PC-9 (cell line): ENCODE measurements at regions not wholly inside any gene's neighbourhood (a gene's known extent, or its start where the extent isn't known, plus 50 kb on each side); places are given as distances from the start of the nearest gene placed in this dataset.

Experiments used
- BruUV-seq: library from RNA; stranded (reverse); fragments of 400-500 nt; replicated peaks from 2 replicates; lab custom pipeline; 2021; lab: Mats Ljungman, UMichigan
- CTCF ChIA-PET: fragments of 300-600 bp; sonication (Branson Sonifier 250); formaldehyde crosslinking; loops from one replicate; lab custom pipeline; 2022; ENCODE audit warnings: antibody characterized with exemption; lab: Charles Lee
- POLR2A ChIA-PET: fragments of 300-600 bp; sonication (Branson Sonifier 250); formaldehyde crosslinking; loops from one replicate; lab custom pipeline; 2022; ENCODE audit warnings: antibody characterized with exemption; ENCODE audit not compliant: unreplicated experiment; lab: Charles Lee
- DNase-seq, 2 experiments: peaks; one replicate each; pipeline versions ENCODE4 v3.0.0 to v3.0.0-alpha.2; 2015 to 2022; ENCODE audit warnings: mixed read lengths in 1 of 2
- H2AFZ ChIP-seq: fragments of 200-600 bp; sonication (generic); 2 replicates; pipeline ENCODE4 v1.8.1; 2017; ENCODE audit warnings: antibody characterized with exemption
- H3F3A ChIP-seq: fragments of 200-600 bp; sonication (generic); 2 replicates; pipeline ENCODE4 v1.8.1; 2017; ENCODE audit warnings: antibody characterized with exemption, mild to moderate bottlenecking, low read depth; ENCODE audit not compliant: insufficient read depth
- H3K27ac ChIP-seq: fragments of 200-600 bp; sonication (generic); 2 replicates; pipeline ENCODE4 v1.6.1; 2016; ENCODE audit warnings: mixed run types
- H3K27me3 ChIP-seq: fragments of 200-600 bp; sonication (generic); 2 replicates; pipeline ENCODE4 v1.6.1; 2016; ENCODE audit warnings: low read depth, mixed run types; ENCODE audit not compliant: insufficient read depth
- H3K36me3 ChIP-seq: fragments of 200-600 bp; sonication (generic); 2 replicates; pipeline ENCODE4 v1.6.1; 2016; ENCODE audit warnings: low read depth, mixed run types
- H3K4me1 ChIP-seq: fragments of 200-600 bp; sonication (generic); replicated peaks from 2 replicates; pipeline ENCODE4 v1.6.1; 2016; ENCODE audit warnings: mixed run types; ENCODE audit not compliant: insufficient read depth
- H3K4me2 ChIP-seq: fragments of 200-600 bp; sonication (generic); 2 replicates; pipeline ENCODE4 v1.6.1; 2017; ENCODE audit warnings: mixed run types
- H3K4me3 ChIP-seq: fragments of 200-600 bp; sonication (generic); 2 replicates; pipeline ENCODE4 v1.6.1; 2016; ENCODE audit warnings: mixed run types
- H3K79me2 ChIP-seq: fragments of 200-600 bp; sonication (generic); 2 replicates; pipeline ENCODE4 v1.6.1; 2017; ENCODE audit warnings: low read depth, mixed run types
- H3K9me2 ChIP-seq: fragments of 200-600 bp; sonication (generic); 2 replicates; pipeline ENCODE4 v1.8.1; 2017; ENCODE audit warnings: mild to moderate bottlenecking; ENCODE audit not compliant: insufficient read depth
- H3K9me3 ChIP-seq: fragments of 200-600 bp; sonication (generic); 2 replicates; pipeline ENCODE4 v1.8.1; 2016; ENCODE audit warnings: low read depth; ENCODE audit not compliant: insufficient read depth
- H4K20me1 ChIP-seq: fragments of 200-600 bp; sonication (generic); 2 replicates; pipeline ENCODE4 v1.8.1; 2017; ENCODE audit not compliant: insufficient read depth
- CTCF ChIP-seq: fragments of 200-600 bp; sonication (generic); conservative IDR thresholded peaks from 2 replicates; pipeline ENCODE4 v1.6.1; 2017; ENCODE audit warnings: mixed run types, antibody characterized with exemption, mild to moderate bottlenecking, moderate library complexity
- EZH2 ChIP-seq: fragments of 200-600 bp; sonication (generic); IDR thresholded peaks from 2 replicates; pipeline ENCODE4 v1.8.0; 2017; ENCODE audit warnings: antibody characterized with exemption, low read depth
- intact Hi-C: fragments of 100-400 bp; cut with micrococcal nuclease; formaldehyde crosslinking; loops from one replicate; pipeline ENCODE4 v1.10.0; 2022; ENCODE audit not compliant: unreplicated experiment

GRCh38 chr7:22008683-22009082 lies 63.0 kb upstream of the CDCA7L start:
- ChIA-PET CTCF (no interaction called here), POLR2A (no interaction called here)
- Histone ChIP-seq H4K20me1 (no peaks in the 10 kb centered on the region), H3K79me2 (no peaks in the 10 kb centered on the region), H3F3A (no peaks in the 10 kb centered on the region), H3K9me2 (no peaks in the 10 kb centered on the region; the same call in 1 of the 2 replicates), H3K4me1 (no peaks in the 10 kb centered on the region), H3K4me2 (0 out of 2 replicates have a peak overlapping the region, but pooled peaks have one; percentile 3), H3K4me3 (no peak overlapping the region), H3K9me3 (no peaks in the 10 kb centered on the region), H3K36me3 (no peaks in the 10 kb centered on the region), H3K27ac (no peak overlapping the region), H2AFZ (no peak overlapping the region), H3K27me3 (peaks cover 69% of the 10 kb centered on the region)
- TF ChIP-seq EZH2 (no peak), CTCF (no peak)
- DNase-seq: no peak
- intact Hi-C loops: no loop called here
- no TSS peak for BruUV-seq

DNA sequence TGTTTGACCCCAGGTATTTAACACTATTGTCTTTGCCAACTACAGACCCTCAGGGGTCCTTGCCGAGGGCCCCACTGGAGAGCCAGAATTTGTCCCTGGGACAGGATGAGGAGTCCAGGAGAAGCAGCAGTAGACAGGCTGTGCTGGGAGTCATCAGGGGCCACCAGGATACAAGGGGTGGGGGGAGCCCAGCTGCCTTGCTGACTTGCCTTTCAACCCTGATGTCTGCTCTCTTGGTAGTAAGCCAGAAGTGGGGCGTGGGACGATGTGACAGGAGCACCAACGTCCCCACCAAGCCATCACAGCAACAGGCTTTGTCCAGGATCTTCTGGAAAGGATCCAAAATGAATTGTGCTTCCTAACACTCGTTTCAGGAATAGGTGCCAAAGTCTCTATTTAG lies 62.4 kb upstream of the CDCA7L start:
- Histone ChIP-seq H3K9me2 (no peaks in the 10 kb centered on the region; the same call in 1 of the 2 replicates), H3K79me2 (no peaks in the 10 kb centered on the region), H3K9me3 (no peaks in the 10 kb centered on the region), H3K36me3 (no peaks in the 10 kb centered on the region), H3K4me2 (no peak overlapping the region), H2AFZ (no peak overlapping the region), H4K20me1 (no peaks in the 10 kb centered on the region), H3K4me1 (no peaks in the 10 kb centered on the region), H3K27ac (no peak overlapping the region), H3K4me3 (no peak overlapping the region), H3K27me3 (peaks cover 63% of the 10 kb centered on the region), H3F3A (no peaks in the 10 kb centered on the region)
- intact Hi-C loops: no loop called here
- TF ChIP-seq CTCF: no peak
- TF ChIP-seq EZH2: no peak
- POLR2A ChIA-PET: no interaction called here
- no peak for DNase-seq
- CTCF ChIA-PET: no interaction called here
- BruUV-seq: no TSS peak

DNA sequence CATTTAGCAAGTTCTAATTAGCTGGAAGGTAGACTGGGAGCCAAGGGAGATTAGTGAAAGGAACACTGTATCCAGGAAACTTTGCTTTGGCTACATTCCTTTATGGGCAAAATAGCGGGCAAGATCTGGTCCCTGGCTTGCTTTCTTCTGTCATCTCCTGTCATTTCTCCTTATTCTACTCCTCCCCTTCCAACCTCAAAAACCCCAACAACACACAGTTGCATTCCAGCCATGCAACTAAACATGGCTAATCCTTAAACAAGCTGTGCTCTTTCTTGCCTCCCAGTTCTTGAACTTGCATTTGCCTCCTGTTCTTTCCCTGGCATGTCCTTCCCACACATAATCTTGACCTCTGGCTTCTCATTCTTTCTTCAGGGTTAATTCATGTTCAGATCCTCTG lies 59.5 kb upstream of the CDCA7L start:
- BruUV-seq: no TSS peak
- Histone ChIP-seq H3K36me3 (no peaks in the 10 kb centered on the region), H2AFZ (no peak overlapping the region), H3K27ac (no peak overlapping the region), H3K79me2 (no peaks in the 10 kb centered on the region), H3F3A (no peaks in the 10 kb centered on the region), H3K4me3 (no peak overlapping the region), H3K9me2 (no peaks in the 10 kb centered on the region; the same call in 1 of the 2 replicates), H3K27me3 (peaks cover 47% of the 10 kb centered on the region), H3K9me3 (no peaks in the 10 kb centered on the region), H4K20me1 (no peaks in the 10 kb centered on the region), H3K4me1 (0 out of 2 replicates have a peak, but pooled peaks cover 5% of the 10 kb centered on the region), H3K4me2 (no peak overlapping the region)
- no peak for DNase-seq
- ChIA-PET POLR2A (no interaction called here), CTCF (no interaction called here)
- TF ChIP-seq CTCF (no peak), EZH2 (no peak)
- intact Hi-C loops: no loop called here
